ENCODE measurements at regions not wholly inside any gene's neighbourhood (a gene's known extent, or its start where the extent isn't known, plus 50 kb on each side); places are given as distances from the start of the nearest gene placed in this dataset.
"Not testable (repeated sequence)": the region's sequence is repeated elsewhere in the genome, so short reads cannot be mapped to it uniquely, and the experiment has no call there.

DNA sequence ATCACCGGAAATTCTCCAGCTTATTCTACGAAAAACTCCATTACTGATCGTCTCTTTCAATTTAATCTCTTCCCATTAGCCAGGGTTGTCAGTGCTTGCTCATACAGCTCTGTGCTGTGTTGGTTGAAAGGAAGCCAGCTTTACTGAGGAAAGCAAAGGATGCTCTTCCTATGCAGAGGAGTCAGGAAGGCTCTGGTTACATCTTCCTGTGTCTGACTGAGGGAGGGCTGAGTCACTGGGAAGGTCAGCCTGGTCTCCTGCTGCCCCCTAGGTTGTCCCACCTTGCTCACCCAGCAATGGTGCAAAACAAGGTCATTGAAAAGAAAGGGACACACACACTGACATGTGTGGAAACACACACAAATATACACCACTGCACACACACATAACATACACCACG lies 975.6 kb downstream of the DCDC2C start:
- no peak for DNase-seq (ENCODE audit: low spot score)

- DNase-seq (ENCODE audit: low spot score), result no peak
These were observed 976.0 kb downstream of the DCDC2C start for GRCh38 chr2:4679391-4679790.

DNA sequence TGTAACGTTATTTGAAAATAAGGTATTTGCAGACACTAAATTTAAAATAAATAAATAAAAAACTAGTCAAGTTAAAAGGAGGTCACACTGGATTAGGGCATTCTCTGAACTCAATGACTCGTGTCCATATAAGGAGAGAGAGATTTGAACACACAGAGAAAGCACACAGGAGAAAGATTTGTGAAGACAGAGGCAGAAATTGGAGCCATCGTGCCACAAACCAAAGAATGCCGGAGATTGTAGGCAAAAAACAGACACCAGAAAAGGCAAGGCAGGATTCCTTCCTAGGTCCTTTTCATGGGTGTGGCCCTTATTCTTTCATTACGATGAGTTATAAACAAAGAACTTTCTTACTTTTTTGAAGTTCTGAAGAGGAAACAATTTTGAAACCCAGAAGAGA lies 981.5 kb downstream of the DCDC2C start:
- no peak for DNase-seq (ENCODE audit: low spot score)

DNA sequence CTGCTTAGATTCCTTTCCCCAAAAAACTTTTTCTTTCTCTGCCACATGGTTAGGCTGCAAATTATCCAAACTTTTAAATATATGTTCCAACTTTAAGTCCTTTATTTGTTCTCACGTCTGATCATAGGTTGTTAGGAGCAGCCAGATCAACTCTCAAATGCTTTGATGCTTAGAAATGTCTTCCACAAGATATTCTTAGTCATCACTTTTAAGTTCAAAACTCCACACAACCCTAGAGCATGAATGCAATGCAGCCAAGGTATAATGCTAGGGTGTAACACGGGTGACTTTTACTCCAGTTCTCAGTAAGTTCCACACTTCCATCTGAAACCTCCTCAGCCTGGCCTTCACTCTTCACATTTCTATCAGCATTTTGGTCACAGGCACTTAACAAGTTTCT lies 987.5 kb downstream of the DCDC2C start:
- no peak for DNase-seq (ENCODE audit: low spot score)

- no peak for DNase-seq (ENCODE audit: low spot score)
These were observed 989.9 kb downstream of the DCDC2C start for GRCh38 chr2:4693266-4693665.

GRCh38 chr2:4695281-4695861 lies 992.0 kb downstream of the DCDC2C start:
- DNase-seq (ENCODE audit: low spot score), result no peak

- no peak for DNase-seq (ENCODE audit: low spot score)
These were observed 977.1 kb upstream of the SOX11 start for GRCh38 chr2:4715065-4715464.

GRCh38 chr2:4718777-4719176 lies 973.4 kb upstream of the SOX11 start:
- DNase-seq (ENCODE audit: low spot score), result no peak

- no peak for DNase-seq (ENCODE audit: low spot score)
These were observed 966.6 kb upstream of the SOX11 start for GRCh38 chr2:4725618-4726017.

DNA sequence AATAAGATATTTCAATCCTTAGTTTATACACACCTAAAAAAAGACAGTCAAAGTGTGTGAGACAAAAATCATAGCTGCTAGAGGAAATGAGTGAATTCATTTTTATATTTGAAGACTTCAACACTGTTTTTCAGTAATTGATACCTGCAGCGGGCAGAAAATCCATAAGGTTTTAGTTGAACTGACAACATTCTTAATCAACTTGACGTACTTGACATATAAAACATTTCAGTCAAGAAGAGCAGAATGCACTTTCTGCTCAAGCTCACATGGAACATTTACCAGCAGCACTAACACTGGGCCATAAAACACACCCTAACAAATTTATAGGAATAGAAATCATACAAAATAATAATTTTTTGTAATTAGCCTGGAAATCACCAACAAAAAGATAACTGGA lies 959.6 kb upstream of the SOX11 start:
- no peak for DNase-seq (ENCODE audit: low spot score)

GRCh38 chr2:4745056-4745991 lies 946.9 kb upstream of the SOX11 start:
- no peak for DNase-seq (ENCODE audit: low spot score)

DNA sequence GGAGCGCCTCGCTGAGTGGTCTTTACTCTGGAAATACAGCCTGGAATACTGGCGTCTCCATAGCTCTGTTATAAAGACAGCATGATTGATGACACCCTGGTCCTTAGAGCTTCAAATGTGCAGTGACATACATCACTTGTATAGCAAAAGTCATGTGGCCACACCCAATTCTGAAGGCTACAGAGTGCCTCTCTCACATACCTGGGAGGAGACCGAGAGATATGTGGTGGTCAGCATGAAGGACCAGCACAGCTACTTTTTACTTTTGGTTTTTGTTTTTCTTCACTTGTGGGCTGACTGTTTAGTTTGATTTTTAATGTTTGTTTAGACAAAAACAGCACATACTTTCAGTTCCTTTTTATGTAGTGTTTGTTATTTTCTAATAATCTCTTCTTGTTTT lies 938.5 kb upstream of the SOX11 start:
- no peak for DNase-seq (ENCODE audit: low spot score)

DNA sequence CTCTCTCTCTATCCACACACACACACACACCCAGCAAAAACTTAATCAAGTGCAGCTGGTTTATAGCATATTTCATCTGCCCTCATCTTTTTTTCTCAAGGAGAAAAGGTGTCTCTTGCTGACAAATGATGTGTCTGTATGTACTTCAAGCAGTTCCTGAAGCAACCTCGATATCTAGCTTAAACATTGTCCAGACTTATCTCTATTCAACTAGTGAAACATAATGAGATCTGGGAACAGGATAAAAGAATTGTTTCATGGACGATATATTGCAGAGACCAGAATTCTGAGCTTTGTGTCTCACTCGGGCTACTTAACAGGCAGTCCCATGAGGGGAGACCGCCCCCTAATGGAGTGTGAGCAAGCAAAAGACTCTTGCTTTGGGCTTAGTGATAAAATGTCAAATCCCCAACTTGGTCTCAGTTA lies 929.2 kb upstream of the SOX11 start:
- no peak for DNase-seq (ENCODE audit: low spot score)

DNA sequence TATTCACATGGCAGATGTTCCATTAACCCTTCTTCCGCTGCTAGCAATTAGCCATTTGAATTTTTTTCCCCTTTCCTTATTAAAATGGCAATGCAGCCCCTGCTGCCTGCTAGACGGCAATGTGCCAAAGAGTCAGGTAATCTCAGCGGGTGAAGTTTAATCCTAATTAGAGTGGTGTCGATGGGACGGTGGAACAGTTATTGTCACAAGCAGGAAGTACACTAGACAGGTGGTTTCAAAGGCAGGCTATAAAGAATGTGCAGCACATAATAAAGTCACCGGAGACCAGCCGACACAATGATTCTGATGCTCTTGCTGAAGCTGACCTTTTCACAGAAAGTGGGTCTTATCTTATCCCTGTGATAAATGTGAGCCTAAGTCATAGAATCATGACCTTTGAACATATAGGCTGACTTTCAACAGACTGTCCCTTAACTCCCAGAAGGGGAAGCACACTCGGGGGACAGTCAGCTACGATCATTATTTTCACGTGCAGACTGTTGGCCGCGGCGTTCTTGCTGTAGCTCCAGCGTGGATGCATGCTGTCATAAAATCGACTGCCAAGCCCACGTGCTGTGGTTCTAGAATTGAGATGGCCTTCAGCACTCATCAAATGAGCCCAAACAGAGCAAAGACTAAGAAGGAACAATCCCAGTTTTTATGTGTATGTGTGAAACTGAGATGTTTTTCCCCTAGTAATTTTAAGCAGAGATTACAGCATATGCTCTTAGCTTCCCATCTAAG lies 926.2 kb upstream of the SOX11 start:
- no peak for DNase-seq (ENCODE audit: low spot score)

DNA sequence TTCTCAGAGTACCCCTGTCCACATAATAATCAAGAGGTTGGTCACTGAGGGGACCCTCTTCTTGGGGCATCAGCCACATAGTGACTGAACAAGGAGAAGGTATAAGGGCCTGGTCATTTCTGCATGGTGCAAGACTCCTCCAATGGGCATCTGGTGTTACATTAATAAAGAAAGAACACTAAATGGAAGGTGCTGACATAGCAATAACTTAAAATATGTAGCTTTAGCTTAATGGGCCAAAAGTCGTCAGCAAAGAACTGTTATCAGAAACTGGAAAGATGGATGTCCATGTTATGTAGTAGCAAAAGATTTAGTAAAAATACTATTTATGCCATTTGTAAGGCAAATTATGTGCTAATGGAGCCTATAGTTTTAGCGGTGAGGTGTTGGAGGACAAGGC lies 916.5 kb upstream of the SOX11 start:
- no peak for DNase-seq (ENCODE audit: low spot score)

GRCh38 chr2:4780679-4781078 lies 911.5 kb upstream of the SOX11 start:
- no peak for DNase-seq (ENCODE audit: low spot score)

DNA sequence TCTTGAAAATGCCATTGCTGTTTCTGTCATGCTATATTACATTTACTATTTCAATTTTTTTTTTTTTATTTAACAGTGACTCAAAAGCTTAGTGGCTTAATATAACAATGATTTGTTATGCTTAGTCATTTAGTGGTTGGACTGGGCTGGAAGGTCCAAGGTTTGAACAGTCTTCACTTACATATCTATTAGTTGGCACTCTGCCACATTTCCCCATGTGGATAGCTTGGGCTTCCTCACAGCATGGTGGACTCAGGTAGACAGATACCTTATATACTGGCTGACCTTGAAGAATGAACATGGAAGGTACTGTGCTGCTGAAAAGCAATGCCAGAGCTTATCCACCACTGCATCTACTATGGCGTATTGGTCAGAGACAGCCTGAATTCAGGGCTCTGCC lies 909.5 kb upstream of the SOX11 start:
- DNase-seq (ENCODE audit: low spot score), result no peak

DNA sequence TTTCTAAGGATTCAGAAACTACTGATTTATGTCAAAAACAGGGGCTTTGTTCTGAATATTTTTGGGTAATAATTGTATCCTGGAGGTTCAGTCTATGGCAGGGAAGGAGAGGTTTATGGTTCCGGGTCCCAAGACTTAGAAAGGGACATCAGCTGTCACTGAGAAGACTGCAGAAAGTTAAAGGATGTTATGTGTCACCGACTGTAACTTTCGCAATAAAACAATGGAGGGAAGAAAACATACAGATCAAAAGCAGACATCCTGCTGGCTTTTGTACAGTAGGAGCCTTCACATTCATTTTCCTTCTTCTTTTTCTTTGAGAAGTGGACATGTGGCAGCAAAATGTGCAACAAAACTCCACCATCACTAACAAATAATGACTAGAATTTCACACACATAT lies 900.7 kb upstream of the SOX11 start:
- DNase-seq (ENCODE audit: low spot score), result no peak

- no peak for DNase-seq (ENCODE audit: low spot score)
These were observed 900.1 kb upstream of the SOX11 start for GRCh38 chr2:4792126-4792525.

- DNase-seq (ENCODE audit: low spot score), result no peak
These were observed 888.8 kb upstream of the SOX11 start for GRCh38 chr2:4803396-4803795.

GRCh38 chr2:4814137-4814536 lies 878.0 kb upstream of the SOX11 start:
- not testable (repeated sequence) for DNase-seq (ENCODE audit: low spot score)

DNA sequence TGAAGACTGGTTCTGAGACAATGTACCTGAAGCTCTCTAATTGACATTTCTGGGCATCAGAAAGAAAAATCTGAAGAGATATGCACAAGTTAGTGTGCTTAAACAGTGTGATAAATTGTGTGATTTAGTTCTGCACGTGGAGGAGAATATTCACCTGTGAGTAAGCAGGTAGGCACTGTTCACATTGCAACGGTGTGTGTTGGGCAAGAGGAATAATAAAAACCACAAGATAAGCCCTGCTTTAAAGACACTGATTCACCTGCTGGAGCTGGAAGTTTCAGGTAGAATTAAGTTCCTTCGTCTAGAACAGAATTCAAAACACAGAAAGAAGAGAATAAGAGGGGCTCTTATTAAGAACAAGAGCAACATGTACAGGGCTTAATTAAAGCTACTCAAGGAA lies 864.3 kb upstream of the SOX11 start:
- no peak for DNase-seq (ENCODE audit: low spot score)

All from mesenteric fat pad (tissue), 1 donor.